ENCODE measurements at regions not wholly inside any gene's neighbourhood (a gene's known extent, or its start where the extent isn't known, plus 50 kb on each side); places are given as distances from the start of the nearest gene placed in this dataset.
A peak's percentile ranks its signal among the peaks of the same experiment; 100 is the strongest.

- intact Hi-C loops (cut with DNase I; ENCODE audit: low total_unique reads): no loop called here
- Histone ChIP-seq H3K36me3 (no peaks in the 10 kb centered on the region), H3K27me3 (peaks cover 12% of the 10 kb centered on the region), H3K9me3 (no peaks in the 10 kb centered on the region), H3K4me1 (peaks cover 0 to 4% (median 0%) of the 10 kb centered on the region in 4 donors), H3K4me3 (peak overlapping the region in 2 of 4 donors; percentile 6 to 12), H3K27ac (no peak overlapping the region)
- TF ChIP-seq EP300 (IDR thresholded peaks at IDR 0.05; ENCODE audit: low read depth): no peak
- TF ChIP-seq, protein P1, sequence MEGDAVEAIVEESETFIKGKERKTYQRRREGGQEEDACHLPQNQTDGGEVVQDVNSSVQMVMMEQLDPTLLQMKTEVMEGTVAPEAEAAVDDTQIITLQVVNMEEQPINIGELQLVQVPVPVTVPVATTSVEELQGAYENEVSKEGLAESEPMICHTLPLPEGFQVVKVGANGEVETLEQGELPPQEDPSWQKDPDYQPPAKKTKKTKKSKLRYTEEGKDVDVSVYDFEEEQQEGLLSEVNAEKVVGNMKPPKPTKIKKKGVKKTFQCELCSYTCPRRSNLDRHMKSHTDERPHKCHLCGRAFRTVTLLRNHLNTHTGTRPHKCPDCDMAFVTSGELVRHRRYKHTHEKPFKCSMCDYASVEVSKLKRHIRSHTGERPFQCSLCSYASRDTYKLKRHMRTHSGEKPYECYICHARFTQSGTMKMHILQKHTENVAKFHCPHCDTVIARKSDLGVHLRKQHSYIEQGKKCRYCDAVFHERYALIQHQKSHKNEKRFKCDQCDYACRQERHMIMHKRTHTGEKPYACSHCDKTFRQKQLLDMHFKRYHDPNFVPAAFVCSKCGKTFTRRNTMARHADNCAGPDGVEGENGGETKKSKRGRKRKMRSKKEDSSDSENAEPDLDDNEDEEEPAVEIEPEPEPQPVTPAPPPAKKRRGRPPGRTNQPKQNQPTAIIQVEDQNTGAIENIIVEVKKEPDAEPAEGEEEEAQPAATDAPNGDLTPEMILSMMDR (IDR thresholded peaks at IDR 0.05): peak; percentile 71 to 94 (median 88)
- no peak for TF ChIP-seq POLR2AphosphoS5 (IDR thresholded peaks at IDR 0.05)
- no peak for TF ChIP-seq POLR2A (IDR thresholded peaks at IDR 0.05)
- in situ Hi-C loops (cut with MboI; ENCODE audit: low pct_ligation_motif_present in 1 of 4, low pct_unique_long_range_greater_than_20kb in 1 of 4, low sequenced_read_pairs in 3 of 4): no loop called here
- DNase-seq: peak; percentile 59
- 3 to 5% methylated on average over 11 to 13 of the region's 13 CpGs for WGBS, 2 donors (ENCODE audit: low coverage in 1 of 2)
Measured at GRCh38 chr17:33750943-33751701, 458.0 kb upstream of the ASIC2 start.

GRCh38 chr17:33751702-33752065 is 458.6 kb upstream of the ASIC2 start:
- 10 to 13% methylated on average over 1 to 5 of the region's 5 CpGs for WGBS, 2 donors (ENCODE audit: low coverage in 1 of 2)
- Histone ChIP-seq H3K4me3 (no peak overlapping the region), H3K4me1 (peaks cover 0 to 4% (median 0%) of the 10 kb centered on the region in 4 donors), H3K27me3 (peaks cover 12% of the 10 kb centered on the region), H3K36me3 (no peaks in the 10 kb centered on the region), H3K9me3 (no peaks in the 10 kb centered on the region), H3K27ac (no peak overlapping the region)
- no peak for DNase-seq
- in situ Hi-C loops (cut with MboI; ENCODE audit: low pct_ligation_motif_present in 1 of 4, low pct_unique_long_range_greater_than_20kb in 1 of 4, low sequenced_read_pairs in 3 of 4) (no loop called here), intact Hi-C loops (cut with DNase I; ENCODE audit: low total_unique reads) (no loop called here)
- TF ChIP-seq, protein P1 (IDR thresholded peaks at IDR 0.05): no peak
- TF ChIP-seq POLR2AphosphoS5 (IDR thresholded peaks at IDR 0.05) (no peak), EP300 (IDR thresholded peaks at IDR 0.05; ENCODE audit: low read depth) (no peak), POLR2A (IDR thresholded peaks at IDR 0.05) (no peak)

DNA sequence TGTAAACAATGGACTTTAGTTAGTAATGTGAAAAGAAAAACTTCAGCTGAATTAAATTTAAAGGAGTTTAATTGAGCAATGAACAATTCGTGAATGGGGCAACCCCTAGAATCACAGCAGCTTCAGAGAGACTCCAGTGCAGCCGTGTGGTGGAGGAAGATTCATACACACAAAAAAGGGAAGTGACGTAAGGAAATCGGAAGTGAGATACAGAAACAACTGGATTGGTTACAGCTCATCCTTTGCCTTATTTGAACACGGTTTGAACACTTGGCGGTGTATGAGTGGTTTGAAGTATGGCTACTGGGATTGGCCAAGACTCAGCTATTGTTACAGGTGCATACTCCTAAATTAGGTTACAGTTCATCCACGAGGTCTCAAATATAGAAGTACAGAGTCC is 460.4 kb upstream of the ASIC2 start:
- intact Hi-C loops (cut with DNase I; ENCODE audit: low total_unique reads): no loop called here
- DNase-seq: no peak
- Histone ChIP-seq H3K36me3 (no peaks in the 10 kb centered on the region), H3K4me1 (peaks cover 0 to 4% (median 0%) of the 10 kb centered on the region in 4 donors), H3K9me3 (no peaks in the 10 kb centered on the region), H3K4me3 (no peak overlapping the region), H3K27ac (no peak overlapping the region), H3K27me3 (peaks cover 12% of the 10 kb centered on the region)
- in situ Hi-C loops (cut with MboI; ENCODE audit: low pct_ligation_motif_present in 1 of 4, low pct_unique_long_range_greater_than_20kb in 1 of 4, low sequenced_read_pairs in 3 of 4): no loop called here
- 54 to 86% methylated on average over 2 to 7 of the region's 7 CpGs for WGBS, 2 donors (ENCODE audit: low coverage in 1 of 2)
- no peak for TF ChIP-seq EP300 (IDR thresholded peaks at IDR 0.05; ENCODE audit: low read depth)
- TF ChIP-seq, protein P1 (IDR thresholded peaks at IDR 0.05): no peak
- TF ChIP-seq POLR2AphosphoS5 (IDR thresholded peaks at IDR 0.05): no peak
- TF ChIP-seq POLR2A (IDR thresholded peaks at IDR 0.05): no peak

GRCh38 chr17:33756021-33756420 is 462.9 kb upstream of the ASIC2 start:
- no peak for TF ChIP-seq EP300 (IDR thresholded peaks at IDR 0.05; ENCODE audit: low read depth)
- TF ChIP-seq, protein P1 (IDR thresholded peaks at IDR 0.05): no peak
- no peak for TF ChIP-seq POLR2AphosphoS5 (IDR thresholded peaks at IDR 0.05)
- TF ChIP-seq POLR2A (IDR thresholded peaks at IDR 0.05): no peak
- Histone ChIP-seq H3K27ac (no peak overlapping the region), H3K4me3 (no peak overlapping the region), H3K36me3 (no peaks in the 10 kb centered on the region), H3K27me3 (peaks cover 12% of the 10 kb centered on the region), H3K9me3 (no peaks in the 10 kb centered on the region), H3K4me1 (peaks cover 0 to 4% (median 0%) of the 10 kb centered on the region in 4 donors)
- DNase-seq: no peak
- in situ Hi-C loops (cut with MboI; ENCODE audit: low pct_ligation_motif_present in 1 of 4, low pct_unique_long_range_greater_than_20kb in 1 of 4, low sequenced_read_pairs in 3 of 4) (no loop called here), intact Hi-C loops (cut with DNase I; ENCODE audit: low total_unique reads) (no loop called here)
- WGBS, 2 donors (ENCODE audit: low coverage in 1 of 2): 84% methylated on average over 2 of the region's 2 CpGs; no CpG with 5 or more reads in 1 of the 2 donors

Measured in transverse colon (tissue), 4 donors.